Retinal pigment epithelial cell (primary cell): ENCODE measurements at regions not wholly inside any gene's neighbourhood (a gene's known extent, or its start where the extent isn't known, plus 50 kb on each side); places are given as distances from the start of the nearest gene placed in this dataset.
"Not testable (repeated sequence)": the region's sequence is repeated elsewhere in the genome, so short reads cannot be mapped to it uniquely, and the experiment has no call there.

Experiments used
- DNase-seq: peaks from one replicate; pipeline ENCODE4 v3.0.0-alpha.2; 2010; ENCODE audit warnings: low read depth
- H3K4me3 ChIP-seq: 2 replicates; pipeline ENCODE4 v1.5.1; 2011; ENCODE audit warnings: mild to moderate bottlenecking, low read length, control low read depth, moderate library complexity
- CTCF ChIP-seq: conservative IDR thresholded peaks from 2 replicates; pipeline ENCODE4 v1.5.1; 2011; ENCODE audit warnings: low read depth, low read length, control low read depth, inconsistent platforms

DNA sequence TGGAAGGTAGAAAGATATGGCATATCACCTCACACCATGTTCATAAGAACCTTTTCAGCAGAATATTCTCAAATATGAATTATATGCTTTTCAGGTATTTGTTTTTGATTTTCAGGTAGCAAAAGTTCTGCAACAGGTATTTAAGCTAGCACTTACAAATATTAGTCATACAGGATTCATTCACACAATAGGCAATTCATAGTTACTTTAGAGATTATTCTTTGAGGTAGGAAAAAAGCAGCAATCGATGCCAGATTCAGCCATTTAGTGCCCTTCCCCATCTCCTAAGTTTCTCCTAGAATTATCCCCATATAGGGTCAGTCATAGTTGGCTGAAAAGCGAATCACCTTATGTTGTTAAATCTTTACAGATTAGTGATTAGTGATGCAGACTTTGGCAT, 177.4 kb upstream of the MMADHC start:
- TF ChIP-seq CTCF, result no peak
- DNase-seq, result no peak
- no peak overlapping the region for H3K4me3 ChIP-seq

- TF ChIP-seq CTCF, result no peak
- H3K4me3 ChIP-seq, result no peak overlapping the region
- DNase-seq, result no peak
These were observed 175.8 kb upstream of the MMADHC start for GRCh38 chr2:149763358-149763757.

DNA sequence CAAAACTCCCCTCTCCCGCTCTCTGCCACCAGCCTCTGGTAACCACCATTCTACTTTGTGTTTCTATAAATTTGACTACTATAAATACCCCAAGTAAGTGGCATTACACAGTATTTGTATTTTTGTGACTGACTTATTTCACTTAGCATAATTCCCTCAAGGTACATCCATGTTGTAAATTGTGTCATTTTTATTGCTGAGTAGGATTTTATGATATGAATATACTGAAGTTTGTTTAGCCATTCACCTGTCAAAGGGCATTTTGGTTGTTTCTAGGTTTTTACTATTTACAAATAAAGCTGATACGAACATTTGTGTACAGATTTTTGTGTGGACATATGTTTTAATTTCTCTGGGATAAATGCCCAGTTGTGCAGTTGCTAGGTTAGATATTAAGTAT, 174.0 kb upstream of the MMADHC start:
- no peak for TF ChIP-seq CTCF
- no peak overlapping the region for H3K4me3 ChIP-seq
- no peak for DNase-seq

DNA sequence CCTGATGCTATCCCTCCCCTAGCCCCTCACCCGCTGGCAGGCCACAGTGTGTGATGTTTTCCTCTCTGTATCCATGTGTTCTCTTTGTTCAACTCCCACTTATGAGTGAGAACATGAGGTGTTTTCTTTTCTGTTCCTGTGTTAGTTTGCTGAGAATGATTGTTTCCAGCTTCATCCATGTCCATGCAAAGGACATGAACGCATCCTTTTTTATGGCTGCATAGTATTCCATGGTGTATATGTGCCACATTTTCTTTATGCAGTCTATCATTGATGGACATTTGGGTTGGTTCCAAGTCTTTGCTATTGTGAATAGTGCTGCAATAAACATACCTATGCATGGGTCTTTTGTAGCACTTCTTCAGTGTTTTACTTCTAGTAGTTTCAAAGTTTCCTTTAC, 171.8 kb upstream of the MMADHC start:
- H3K4me3 ChIP-seq, DNase-seq: not testable (repeated sequence)

DNA sequence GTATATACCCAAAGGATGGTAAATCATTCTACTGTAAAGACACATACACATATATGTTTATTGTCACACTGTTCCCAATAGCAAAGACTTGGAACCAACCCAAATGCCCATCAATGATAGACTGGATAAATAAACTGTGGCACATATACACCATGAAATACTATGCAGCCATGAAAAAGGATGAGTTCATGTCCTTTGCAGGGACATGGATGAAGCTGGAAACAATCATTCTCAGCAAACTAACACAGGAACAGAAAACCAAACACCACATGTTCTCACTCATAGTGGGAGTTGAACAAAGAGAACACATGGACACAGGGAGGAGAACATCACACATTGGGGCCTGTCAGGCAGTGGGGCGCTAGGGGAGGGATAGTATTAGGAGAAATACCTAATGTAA, 167.1 kb upstream of the MMADHC start:
- not testable (repeated sequence) for DNase-seq, H3K4me3 ChIP-seq

- no peak overlapping the region for H3K4me3 ChIP-seq
- DNase-seq, result no peak
- TF ChIP-seq CTCF, result no peak
These were observed 159.9 kb upstream of the MMADHC start for GRCh38 chr2:149747456-149747855.

- DNase-seq, result no peak
- TF ChIP-seq CTCF, result no peak
- H3K4me3 ChIP-seq, result no peak overlapping the region
These were observed 158.0 kb upstream of the MMADHC start for GRCh38 chr2:149745396-149746230.

DNA sequence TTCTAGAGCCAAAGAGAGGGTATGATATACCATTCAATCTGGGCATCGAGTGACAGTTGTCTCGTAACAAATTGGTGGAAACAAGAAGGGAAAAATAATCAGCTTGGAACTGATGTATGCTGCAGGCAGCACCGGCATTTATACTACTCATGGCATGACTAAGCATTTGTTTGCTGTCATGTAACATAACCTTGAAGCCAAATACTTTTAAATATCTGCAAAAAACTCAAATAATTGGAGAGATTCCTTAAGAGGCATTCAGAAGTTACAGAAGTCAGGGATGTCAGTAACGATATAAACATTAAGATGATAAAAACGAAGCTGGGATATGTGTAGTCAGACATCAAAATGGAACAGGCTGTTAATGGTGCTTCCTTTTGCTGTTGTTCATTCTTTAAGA, 157.3 kb upstream of the MMADHC start:
- no peak overlapping the region for H3K4me3 ChIP-seq
- no peak for TF ChIP-seq CTCF
- DNase-seq, result no peak
